ENCODE measurements at regions not wholly inside any gene's neighbourhood (a gene's known extent, or its start where the extent isn't known, plus 50 kb on each side); places are given as distances from the start of the nearest gene placed in this dataset.
A peak's percentile ranks its signal among the peaks of the same experiment; 100 is the strongest.

- DNase-seq (ENCODE audit: low read depth): no peak
- Histone ChIP-seq H3K4me3 (ENCODE audit: low read depth, low read length) (no peak overlapping the region), H3K36me3 (ENCODE audit: control insufficient read depth, insufficient read depth, low read length) (no peaks in the 10 kb centered on the region), H3K27me3 (ENCODE audit: control insufficient read depth, insufficient read depth, low read length) (no peaks in the 10 kb centered on the region)
- FAIRE-seq: no peak
- no peak for TF ChIP-seq CTCF (IDR thresholded peaks at IDR 0.05; ENCODE audit: insufficient read depth, low read length, severe bottlenecking)
These were observed 1480.3 kb downstream of the C4orf33 start for GRCh38 chr4:130576218-130576617.

- Histone ChIP-seq H3K36me3 (ENCODE audit: control insufficient read depth, insufficient read depth, low read length) (no peaks in the 10 kb centered on the region), H3K27me3 (ENCODE audit: control insufficient read depth, insufficient read depth, low read length) (no peaks in the 10 kb centered on the region), H3K4me3 (ENCODE audit: low read depth, low read length) (no peak overlapping the region)
- FAIRE-seq (no peak), DNase-seq (ENCODE audit: low read depth) (peak; percentile 12)
- TF ChIP-seq CTCF (IDR thresholded peaks at IDR 0.05; ENCODE audit: insufficient read depth, low read length, severe bottlenecking): no peak
These were observed 1495.1 kb downstream of the C4orf33 start for GRCh38 chr4:130591091-130591490.

GRCh38 chr4:130600706-130601105 is 1504.8 kb downstream of the C4orf33 start:
- Histone ChIP-seq H3K4me3 (ENCODE audit: low read depth, low read length) (no peak overlapping the region), H3K36me3 (ENCODE audit: control insufficient read depth, insufficient read depth, low read length) (no peaks in the 10 kb centered on the region), H3K27me3 (ENCODE audit: control insufficient read depth, insufficient read depth, low read length) (no peaks in the 10 kb centered on the region)
- DNase-seq (ENCODE audit: low read depth): no peak
- TF ChIP-seq CTCF (IDR thresholded peaks at IDR 0.05; ENCODE audit: insufficient read depth, low read length, severe bottlenecking): no peak
- no peak for FAIRE-seq

- Histone ChIP-seq H3K36me3 (ENCODE audit: control insufficient read depth, insufficient read depth, low read length) (no peaks in the 10 kb centered on the region), H3K4me3 (ENCODE audit: low read depth, low read length) (no peak overlapping the region), H3K27me3 (ENCODE audit: control insufficient read depth, insufficient read depth, low read length) (no peaks in the 10 kb centered on the region)
- no peak for TF ChIP-seq CTCF (IDR thresholded peaks at IDR 0.05; ENCODE audit: insufficient read depth, low read length, severe bottlenecking)
- no peak for DNase-seq (ENCODE audit: low read depth)
- no peak for FAIRE-seq
These were observed 1507.1 kb downstream of the C4orf33 start for GRCh38 chr4:130603043-130603442.

GRCh38 chr4:130608121-130608520 is 1512.2 kb downstream of the C4orf33 start:
- Histone ChIP-seq H3K27me3 (ENCODE audit: control insufficient read depth, insufficient read depth, low read length) (no peaks in the 10 kb centered on the region), H3K4me3 (ENCODE audit: low read depth, low read length) (no peak overlapping the region), H3K36me3 (ENCODE audit: control insufficient read depth, insufficient read depth, low read length) (no peaks in the 10 kb centered on the region)
- TF ChIP-seq CTCF (IDR thresholded peaks at IDR 0.05; ENCODE audit: insufficient read depth, low read length, severe bottlenecking): no peak
- FAIRE-seq: no peak
- no peak for DNase-seq (ENCODE audit: low read depth)

GRCh38 chr4:130628531-130628930 is 1532.6 kb downstream of the C4orf33 start:
- TF ChIP-seq CTCF (IDR thresholded peaks at IDR 0.05; ENCODE audit: insufficient read depth, low read length, severe bottlenecking): no peak
- no peak for FAIRE-seq
- DNase-seq (ENCODE audit: low read depth): no peak
- no peaks in the 10 kb centered on the region for H3K27me3 ChIP-seq (ENCODE audit: control insufficient read depth, insufficient read depth, low read length)
- H3K4me3 ChIP-seq (ENCODE audit: low read depth, low read length): no peak overlapping the region
- no peaks in the 10 kb centered on the region for H3K36me3 ChIP-seq (ENCODE audit: control insufficient read depth, insufficient read depth, low read length)
